ENCODE measurements at regions not wholly inside any gene's neighbourhood (a gene's known extent, or its start where the extent isn't known, plus 50 kb on each side); places are given as distances from the start of the nearest gene placed in this dataset.

- TF ChIP-seq POLR2AphosphoS5 (IDR thresholded peaks at IDR 0.05) (peak in 2 of 3 donors; percentile 23 to 94), CTCF (IDR thresholded peaks at IDR 0.05) (no peak), POLR2A (IDR thresholded peaks at IDR 0.05) (no peak), EP300 (IDR thresholded peaks at IDR 0.05) (no peak)
- H3K36me3 ChIP-seq, result no peaks in the 10 kb centered on the region
- H3K4me3 ChIP-seq, result no peak overlapping the region
- H3K9me3 ChIP-seq, result no peaks in the 10 kb centered on the region
- DNase-seq (ENCODE audit: low spot score in 2 of 2), result peak in 1 of 2 donors; percentile 73
- WGBS, result 87% methylated on average over 3 of the region's 3 CpGs
- peak overlapping the region; percentile 83 for H3K27ac ChIP-seq
- peaks cover 37% of the 10 kb centered on the region for H3K4me1 ChIP-seq
- H3K27me3 ChIP-seq, result no peaks in the 10 kb centered on the region
These were observed 103.8 kb upstream of the AKR1E2 start for GRCh38 chr10:4721999-4722753.

- Histone ChIP-seq H3K4me3 (no peak overlapping the region), H3K36me3 (no peaks in the 10 kb centered on the region), H3K4me1 (peaks cover 30% of the 10 kb centered on the region), H3K9me3 (no peaks in the 10 kb centered on the region), H3K27ac (no peak overlapping the region), H3K27me3 (no peaks in the 10 kb centered on the region)
- DNase-seq (ENCODE audit: low spot score in 2 of 2), result no peak
- TF ChIP-seq POLR2AphosphoS5 (IDR thresholded peaks at IDR 0.05) (no peak), CTCF (IDR thresholded peaks at IDR 0.05) (no peak), POLR2A (IDR thresholded peaks at IDR 0.05) (no peak), EP300 (IDR thresholded peaks at IDR 0.05) (no peak)
- WGBS, result 81% methylated on average over 1 of the region's 1 CpG
These were observed 105.5 kb upstream of the AKR1E2 start for GRCh38 chr10:4720463-4720862.

GRCh38 chr10:4719671-4720070, 106.3 kb upstream of the AKR1E2 start:
- H3K27ac ChIP-seq, result no peak overlapping the region
- peaks cover 28% of the 10 kb centered on the region for H3K4me1 ChIP-seq
- WGBS, result 90% methylated on average over 2 of the region's 2 CpGs
- no peaks in the 10 kb centered on the region for H3K27me3 ChIP-seq
- no peaks in the 10 kb centered on the region for H3K9me3 ChIP-seq
- no peaks in the 10 kb centered on the region for H3K36me3 ChIP-seq
- no peak for TF ChIP-seq POLR2AphosphoS5 (IDR thresholded peaks at IDR 0.05)
- no peak for TF ChIP-seq EP300 (IDR thresholded peaks at IDR 0.05)
- TF ChIP-seq CTCF (IDR thresholded peaks at IDR 0.05), result no peak
- TF ChIP-seq POLR2A (IDR thresholded peaks at IDR 0.05), result no peak
- no peak for DNase-seq (ENCODE audit: low spot score in 2 of 2)
- no peak overlapping the region for H3K4me3 ChIP-seq

- H3K36me3 ChIP-seq, result no peaks in the 10 kb centered on the region
- H3K4me3 ChIP-seq, result no peak overlapping the region
- peaks cover 28% of the 10 kb centered on the region for H3K4me1 ChIP-seq
- DNase-seq (ENCODE audit: low spot score in 2 of 2), result no peak
- WGBS, result 50% methylated on average over 1 of the region's 1 CpG
- H3K27me3 ChIP-seq, result no peaks in the 10 kb centered on the region
- no peak overlapping the region for H3K27ac ChIP-seq
- H3K9me3 ChIP-seq, result no peaks in the 10 kb centered on the region
- TF ChIP-seq EP300 (IDR thresholded peaks at IDR 0.05), result no peak
- no peak for TF ChIP-seq POLR2A (IDR thresholded peaks at IDR 0.05)
- no peak for TF ChIP-seq POLR2AphosphoS5 (IDR thresholded peaks at IDR 0.05)
- no peak for TF ChIP-seq CTCF (IDR thresholded peaks at IDR 0.05)
These were observed 107.0 kb upstream of the AKR1E2 start for GRCh38 chr10:4719036-4719435.

- DNase-seq (ENCODE audit: low spot score in 2 of 2), result no peak
- Histone ChIP-seq H3K4me1 (peaks cover 26% of the 10 kb centered on the region), H3K9me3 (no peaks in the 10 kb centered on the region), H3K27me3 (no peaks in the 10 kb centered on the region), H3K27ac (no peak overlapping the region), H3K36me3 (no peaks in the 10 kb centered on the region), H3K4me3 (no peak overlapping the region)
- 81% methylated on average over 4 of the region's 4 CpGs for WGBS
- TF ChIP-seq POLR2AphosphoS5 (IDR thresholded peaks at IDR 0.05), result no peak
- TF ChIP-seq EP300 (IDR thresholded peaks at IDR 0.05), result no peak
- TF ChIP-seq CTCF (IDR thresholded peaks at IDR 0.05), result no peak
- TF ChIP-seq POLR2A (IDR thresholded peaks at IDR 0.05), result no peak
These were observed 107.5 kb upstream of the AKR1E2 start for GRCh38 chr10:4718544-4718943.
